Panc1 (cell line): ENCODE measurements at regions not wholly inside any gene's neighbourhood (a gene's known extent, or its start where the extent isn't known, plus 50 kb on each side); places are given as distances from the start of the nearest gene placed in this dataset.

Experiments used
- POLR2AphosphoS5 ChIP-seq: IDR thresholded peaks from 2 replicates; pipeline ENCODE4 v1.6.1; 2012; ENCODE audit warnings: mild to moderate bottlenecking, low read depth, low read length, moderate library complexity
- SIN3A ChIP-seq: IDR thresholded peaks from 2 replicates; pipeline ENCODE4 v1.6.1; 2012; ENCODE audit warnings: low read depth, mild to moderate bottlenecking, low read length, moderate library complexity, borderline replicate concordance; ENCODE audit not compliant: insufficient read depth
- TCF7L2 ChIP-seq: IDR thresholded peaks from 2 replicates; pipeline ENCODE4 v1.6.1; 2011; ENCODE audit warnings: mild to moderate bottlenecking, low read depth, low read length, inconsistent platforms
- TF ChIP-seq, protein P1 (sequence below): fragments of 450-650 bp; IDR thresholded peaks from 2 replicates; pipeline ENCODE4 v1.5.1; 2017; ENCODE audit warnings: mild to moderate bottlenecking

DNA sequence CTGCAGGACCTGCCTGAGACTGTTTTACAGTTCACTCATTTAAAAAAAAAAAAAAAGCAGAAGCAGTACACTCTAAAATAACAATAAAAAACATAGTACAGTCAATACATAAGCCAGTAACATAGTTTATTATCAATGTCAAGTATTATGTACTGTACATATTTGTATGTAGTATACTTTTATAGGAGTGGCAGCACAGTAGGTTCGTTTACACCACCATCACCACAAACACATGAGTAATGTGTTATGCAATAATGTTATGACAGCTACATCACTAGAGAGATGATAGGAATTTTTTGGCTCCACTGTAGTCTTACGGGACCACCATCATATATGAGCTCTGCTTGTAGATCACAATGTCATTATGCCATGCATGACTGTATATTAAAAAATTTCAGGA is 462.8 kb downstream of the ISL1 start:
- TF ChIP-seq, protein P1, sequence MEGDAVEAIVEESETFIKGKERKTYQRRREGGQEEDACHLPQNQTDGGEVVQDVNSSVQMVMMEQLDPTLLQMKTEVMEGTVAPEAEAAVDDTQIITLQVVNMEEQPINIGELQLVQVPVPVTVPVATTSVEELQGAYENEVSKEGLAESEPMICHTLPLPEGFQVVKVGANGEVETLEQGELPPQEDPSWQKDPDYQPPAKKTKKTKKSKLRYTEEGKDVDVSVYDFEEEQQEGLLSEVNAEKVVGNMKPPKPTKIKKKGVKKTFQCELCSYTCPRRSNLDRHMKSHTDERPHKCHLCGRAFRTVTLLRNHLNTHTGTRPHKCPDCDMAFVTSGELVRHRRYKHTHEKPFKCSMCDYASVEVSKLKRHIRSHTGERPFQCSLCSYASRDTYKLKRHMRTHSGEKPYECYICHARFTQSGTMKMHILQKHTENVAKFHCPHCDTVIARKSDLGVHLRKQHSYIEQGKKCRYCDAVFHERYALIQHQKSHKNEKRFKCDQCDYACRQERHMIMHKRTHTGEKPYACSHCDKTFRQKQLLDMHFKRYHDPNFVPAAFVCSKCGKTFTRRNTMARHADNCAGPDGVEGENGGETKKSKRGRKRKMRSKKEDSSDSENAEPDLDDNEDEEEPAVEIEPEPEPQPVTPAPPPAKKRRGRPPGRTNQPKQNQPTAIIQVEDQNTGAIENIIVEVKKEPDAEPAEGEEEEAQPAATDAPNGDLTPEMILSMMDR = no peak
- TF ChIP-seq POLR2AphosphoS5 (no peak), TCF7L2 (no peak), SIN3A (no peak)
